Liver (tissue), 8 donors: ENCODE measurements at regions not wholly inside any gene's neighbourhood (a gene's known extent, or its start where the extent isn't known, plus 50 kb on each side); places are given as distances from the start of the nearest gene placed in this dataset.

Experiments used
- DNase-seq: peaks from one replicate; pipeline ENCODE4 v3.0.0-alpha.2; 2017; ENCODE audit warnings: low spot score
- H3K27ac ChIP-seq, 2 donors: one replicate each; pipeline ENCODE4 v1.7.0; 2013; ENCODE audit warnings: inconsistent platforms in 2 of 2, low read length in 2 of 2, control low read depth in 1 of 2, low read depth in 1 of 2, mild to moderate bottlenecking in 1 of 2
- H3K27me3 ChIP-seq, 4 donors: one replicate each; pipeline versions ENCODE4 v1.6.1 to v1.7.0; 2013; ENCODE audit warnings: low read length in 3 of 4, inconsistent platforms in 1 of 4, mild to moderate bottlenecking in 1 of 4, moderate library complexity in 1 of 4; ENCODE audit not compliant: control insufficient read depth in 4 of 4, insufficient read depth in 4 of 4
- H3K36me3 ChIP-seq, 4 donors: one replicate each; pipeline versions ENCODE4 v1.6.1 to v1.7.0; 2013; ENCODE audit warnings: low read length in 3 of 4, mild to moderate bottlenecking in 3 of 4, low read depth in 1 of 4, moderate library complexity in 1 of 4; ENCODE audit not compliant: control insufficient read depth in 4 of 4, insufficient read depth in 3 of 4
- H3K4me1 ChIP-seq, 4 donors: one replicate each; pipeline versions ENCODE4 v1.6.1 to v1.7.0; 2013; ENCODE audit warnings: low read length in 3 of 4, mild to moderate bottlenecking in 3 of 4, moderate library complexity in 1 of 4; ENCODE audit not compliant: control insufficient read depth in 4 of 4, insufficient read depth in 4 of 4
- H3K4me3 ChIP-seq, 3 donors: one replicate each; pipeline versions ENCODE4 v1.6.1 to v1.7.0; 2013; ENCODE audit warnings: low read length in 3 of 3, control low read depth in 1 of 3, low read depth in 1 of 3, mild to moderate bottlenecking in 1 of 3
- H3K9ac ChIP-seq, 2 donors: one replicate each; pipeline ENCODE4 v1.7.0; 2013; ENCODE audit warnings: low read length in 2 of 2, mild to moderate bottlenecking in 2 of 2, moderate library complexity in 2 of 2, control low read depth in 1 of 2, low read depth in 1 of 2
- H3K9me3 ChIP-seq, 4 donors: one replicate each; pipeline versions ENCODE4 v1.6.1 to v1.7.0; 2013; ENCODE audit warnings: low read length in 3 of 4; ENCODE audit not compliant: control insufficient read depth in 4 of 4
- CTCF ChIP-seq: fragments of 150-350 bp; IDR thresholded peaks from 2 replicates; pipeline ENCODE4 v1.5.1; 2017; ENCODE audit warnings: improper control_type of control experiment, low read depth, low read length; ENCODE audit not compliant: missing input control
- EGR1 ChIP-seq, 2 donors: IDR thresholded peaks; 2 replicates each; pipeline ENCODE4 v1.6.1; 2016 to 2018; ENCODE audit warnings: antibody characterized with exemption in 2 of 2, low read depth in 2 of 2
- FOXA1 ChIP-seq: IDR thresholded peaks from 2 replicates; pipeline ENCODE4 v1.6.1; 2016; ENCODE audit warnings: antibody characterized with exemption
- FOXA2 ChIP-seq: IDR thresholded peaks from 2 replicates; pipeline ENCODE4 v1.6.1; 2016; ENCODE audit warnings: antibody characterized with exemption
- GABPA ChIP-seq, 2 donors: IDR thresholded peaks in 1 of 2; conservative IDR thresholded peaks in 1 of 2; 2 replicates each; pipeline ENCODE4 v1.6.1; 2016; ENCODE audit warnings: antibody characterized with exemption in 2 of 2, mild to moderate bottlenecking in 1 of 2, moderate library complexity in 1 of 2
- HNF4A ChIP-seq, 2 donors: conservative IDR thresholded peaks; 2 replicates each; pipeline ENCODE4 v1.6.1; 2016; ENCODE audit warnings: antibody characterized with exemption in 2 of 2, mild to moderate bottlenecking in 2 of 2
- HNF4G ChIP-seq: IDR thresholded peaks from 2 replicates; pipeline ENCODE4 v1.6.1; 2016; ENCODE audit warnings: antibody characterized with exemption
- JUND ChIP-seq, 2 donors: IDR thresholded peaks; 2 replicates each; pipeline ENCODE4 v1.6.1; 2016; ENCODE audit warnings: antibody characterized with exemption in 2 of 2
- NR2F2 ChIP-seq: IDR thresholded peaks from 2 replicates; pipeline ENCODE4 v1.6.1; 2016; ENCODE audit warnings: antibody characterized with exemption
- RAD21 ChIP-seq, 2 donors: IDR thresholded peaks; 2 replicates each; pipeline ENCODE4 v1.6.1; 2016; ENCODE audit warnings: antibody characterized with exemption in 2 of 2, mild to moderate bottlenecking in 2 of 2
- REST ChIP-seq: IDR thresholded peaks from 2 replicates; pipeline ENCODE4 v1.6.1; 2016; ENCODE audit warnings: antibody characterized with exemption, mild to moderate bottlenecking
- RXRA ChIP-seq, 2 donors: IDR thresholded peaks; 2 replicates each; pipeline ENCODE4 v1.6.1; 2017 to 2018; ENCODE audit warnings: antibody characterized with exemption in 2 of 2, mild to moderate bottlenecking in 1 of 2
- SP1 ChIP-seq: IDR thresholded peaks from 2 replicates; pipeline ENCODE4 v1.6.1; 2018; ENCODE audit warnings: antibody characterized with exemption, mild to moderate bottlenecking
- TAF1 ChIP-seq: conservative IDR thresholded peaks from 2 replicates; pipeline ENCODE4 v1.6.1; 2016; ENCODE audit warnings: antibody characterized with exemption, mild to moderate bottlenecking
- YY1 ChIP-seq: IDR thresholded peaks from 2 replicates; pipeline ENCODE4 v1.6.1; 2016; ENCODE audit warnings: antibody characterized with exemption, mild to moderate bottlenecking
- WGBS: extraction: QIAGEN DNeasy Blood & Tissue Kit; methylation state at CpG from one replicate; pipeline ENCODE4 v1.1.7; 2013; 5-methylcytosine and 5-hydroxymethylcytosine counted together
- TF ChIP-seq, protein P1 (sequence below): IDR thresholded peaks from 2 replicates; pipeline ENCODE4 v1.6.1; 2016; ENCODE audit warnings: antibody characterized with exemption
- TF ChIP-seq, protein P2 (sequence below): IDR thresholded peaks from 2 replicates; pipeline ENCODE4 v1.6.1; 2016; ENCODE audit warnings: antibody characterized with exemption
- TF ChIP-seq, protein P3 (sequence below): IDR thresholded peaks from 2 replicates; pipeline ENCODE4 v1.6.1; 2016; ENCODE audit warnings: antibody characterized with exemption
- donor health status: healthy.
- donor health status: healthy.
- donor health status: healthy.
- donor health status: healthy.
- donor health status: healthy.

GRCh38 chr7:42753367-42753766 lies 158.5 kb downstream of the C7orf25 start:
- Histone ChIP-seq H3K4me3 (no peak overlapping the region), H3K36me3 (no peaks in the 10 kb centered on the region), H3K9ac (no peak overlapping the region), H3K9me3 (peaks cover 0 to 5% (median 0%) of the 10 kb centered on the region in 4 donors), H3K27ac (no peak overlapping the region), H3K27me3 (no peaks in the 10 kb centered on the region), H3K4me1 (no peaks in the 10 kb centered on the region)
- no peak for DNase-seq
- WGBS, result 47% methylated on average over 2 of the region's 2 CpGs
- no peak for TF ChIP-seq EGR1 (IDR thresholded peaks at IDR 0.05; ENCODE audit: low read depth in 2 of 2)
- TF ChIP-seq SP1, result no peak
- no peak for TF ChIP-seq YY1

DNA sequence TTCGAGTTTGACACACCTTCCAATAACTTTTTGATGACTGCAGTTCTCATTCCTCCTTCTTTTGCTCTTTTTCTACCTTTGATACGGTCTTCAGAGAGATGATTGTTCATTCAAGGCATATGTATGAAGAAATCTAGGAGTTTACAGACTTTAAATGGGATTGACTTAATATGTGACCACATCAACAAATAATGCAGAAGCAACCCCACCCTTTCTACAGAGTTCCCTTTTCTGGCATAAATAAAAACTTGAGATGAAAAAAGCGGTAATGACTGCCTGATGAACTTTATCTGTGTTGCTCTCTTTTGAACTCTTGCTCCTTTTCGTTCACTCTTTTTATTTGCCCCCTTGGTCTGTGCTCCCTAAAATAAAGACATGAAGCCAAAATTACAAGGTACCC lies 161.7 kb downstream of the C7orf25 start:
- TF ChIP-seq RAD21 (IDR thresholded peaks at IDR 0.05) (no peak), JUND (IDR thresholded peaks at IDR 0.05) (no peak), CTCF (no peak), REST (no peak), SP1 (no peak), RXRA (IDR thresholded peaks at IDR 0.05) (no peak), NR2F2 (no peak), YY1 (no peak), HNF4A (conservative IDR thresholded peaks at IDR 0.05) (no peak), TAF1 (no peak), FOXA1 (no peak), FOXA2 (no peak), GABPA (IDR thresholded peaks at IDR 0.05 in 1 of 2, conservative IDR thresholded peaks at IDR 0.05 in 1 of 2) (no peak), HNF4G (no peak), EGR1 (IDR thresholded peaks at IDR 0.05; ENCODE audit: low read depth in 2 of 2) (no peak)
- TF ChIP-seq, protein P1, sequence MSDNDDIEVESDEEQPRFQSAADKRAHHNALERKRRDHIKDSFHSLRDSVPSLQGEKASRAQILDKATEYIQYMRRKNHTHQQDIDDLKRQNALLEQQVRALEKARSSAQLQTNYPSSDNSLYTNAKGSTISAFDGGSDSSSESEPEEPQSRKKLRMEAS, result no peak
- TF ChIP-seq, protein P2, sequence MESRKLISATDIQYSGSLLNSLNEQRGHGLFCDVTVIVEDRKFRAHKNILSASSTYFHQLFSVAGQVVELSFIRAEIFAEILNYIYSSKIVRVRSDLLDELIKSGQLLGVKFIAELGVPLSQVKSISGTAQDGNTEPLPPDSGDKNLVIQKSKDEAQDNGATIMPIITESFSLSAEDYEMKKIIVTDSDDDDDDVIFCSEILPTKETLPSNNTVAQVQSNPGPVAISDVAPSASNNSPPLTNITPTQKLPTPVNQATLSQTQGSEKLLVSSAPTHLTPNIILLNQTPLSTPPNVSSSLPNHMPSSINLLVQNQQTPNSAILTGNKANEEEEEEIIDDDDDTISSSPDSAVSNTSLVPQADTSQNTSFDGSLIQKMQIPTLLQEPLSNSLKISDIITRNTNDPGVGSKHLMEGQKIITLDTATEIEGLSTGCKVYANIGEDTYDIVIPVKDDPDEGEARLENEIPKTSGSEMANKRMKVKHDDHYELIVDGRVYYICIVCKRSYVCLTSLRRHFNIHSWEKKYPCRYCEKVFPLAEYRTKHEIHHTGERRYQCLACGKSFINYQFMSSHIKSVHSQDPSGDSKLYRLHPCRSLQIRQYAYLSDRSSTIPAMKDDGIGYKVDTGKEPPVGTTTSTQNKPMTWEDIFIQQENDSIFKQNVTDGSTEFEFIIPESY, result no peak
- TF ChIP-seq, protein P3, sequence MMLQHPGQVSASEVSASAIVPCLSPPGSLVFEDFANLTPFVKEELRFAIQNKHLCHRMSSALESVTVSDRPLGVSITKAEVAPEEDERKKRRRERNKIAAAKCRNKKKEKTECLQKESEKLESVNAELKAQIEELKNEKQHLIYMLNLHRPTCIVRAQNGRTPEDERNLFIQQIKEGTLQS, result no peak
- DNase-seq, result no peak
- H3K9ac ChIP-seq, result no peak overlapping the region
- peaks cover 0 to 5% (median 0%) of the 10 kb centered on the region in 4 donors for H3K9me3 ChIP-seq
- no peak overlapping the region for H3K27ac ChIP-seq
- H3K4me3 ChIP-seq, result no peak overlapping the region
- H3K36me3 ChIP-seq, result no peaks in the 10 kb centered on the region
- H3K27me3 ChIP-seq, result peaks cover 0 to 3% (median 0%) of the 10 kb centered on the region in 4 donors
- 53% methylated on average over 4 of the region's 4 CpGs for WGBS
- no peaks in the 10 kb centered on the region for H3K4me1 ChIP-seq
